IMR-90 (cell line): ENCODE measurements at regions not wholly inside any gene's neighbourhood (a gene's known extent, or its start where the extent isn't known, plus 50 kb on each side); places are given as distances from the start of the nearest gene placed in this dataset.

Source experiments
- ATAC-seq: fragments of 200-7000 bp; cut with Tn5 transposase; 2 replicates; pipeline ENCODE4 v1.9.1; 2020; ENCODE audit warnings: low read depth, mild to moderate bottlenecking, moderate library complexity
- BruUV-seq: library from RNA; stranded (reverse); fragments of 400-500 nt; replicated peaks from 2 replicates; lab custom pipeline; 2021; lab: Mats Ljungman, UMichigan
- CTCF ChIA-PET: fragments of 300-600 bp; formaldehyde crosslinking; extraction: SDS; loops from one replicate; lab custom pipeline; 2021; ENCODE audit warnings: antibody characterized with exemption; lab: Yijun Ruan, JAX
- POLR2A ChIA-PET: fragments of 300-600 bp; sonication (Branson Sonifier 250); formaldehyde crosslinking; loops from one replicate; lab custom pipeline; 2022; ENCODE audit warnings: antibody characterized with exemption; ENCODE audit not compliant: unreplicated experiment; lab: Charles Lee
- DNase-seq: peaks from one replicate; pipeline ENCODE4 v3.0.0; 2013
- H2AFZ ChIP-seq: replicated peaks from 2 replicates; pipeline ENCODE3; 2013; ENCODE audit warnings: low read length, mild to moderate bottlenecking; ENCODE audit not compliant: poor library complexity
- H2AK5ac ChIP-seq: 2 replicates; pipeline ENCODE4 v1.6.1; 2013; ENCODE audit warnings: low read depth, low read length, inconsistent platforms
- H2AK9ac ChIP-seq: replicated peaks from 2 replicates; pipeline ENCODE3; 2013; ENCODE audit warnings: mild to moderate bottlenecking, low read depth, low read length, moderate library complexity; ENCODE audit not compliant: poor library complexity
- H2BK120ac ChIP-seq: 2 replicates; pipeline ENCODE4 v1.6.1; 2013; ENCODE audit warnings: low read depth, low read length, inconsistent platforms
- H2BK15ac ChIP-seq: 3 replicates; pipeline ENCODE4 v1.6.1; 2013; ENCODE audit warnings: low read depth, low read length, inconsistent platforms
- H2BK20ac ChIP-seq: 2 replicates; pipeline ENCODE4 v1.6.1; 2013; ENCODE audit warnings: low read depth, mild to moderate bottlenecking, inconsistent platforms, low read length, moderate library complexity
- H2BK5ac ChIP-seq: 2 replicates; pipeline ENCODE4 v1.6.1; 2013; ENCODE audit warnings: mild to moderate bottlenecking, low read depth, low read length, inconsistent platforms; ENCODE audit not compliant: poor library complexity, severe bottlenecking
- H3K14ac ChIP-seq: replicated peaks from 2 replicates; pipeline ENCODE4 v1.6.1; 2013; ENCODE audit warnings: low read depth, low read length, inconsistent platforms
- H3K18ac ChIP-seq: 2 replicates; pipeline ENCODE4 v1.6.1; 2013; ENCODE audit warnings: low read depth, low read length, control low read depth
- H3K23ac ChIP-seq: 2 replicates; pipeline ENCODE4 v1.6.1; 2013; ENCODE audit warnings: low read depth, low read length, inconsistent platforms
- H3K27ac ChIP-seq: 2 replicates; pipeline ENCODE4 v1.5.1; 2013; ENCODE audit warnings: mild to moderate bottlenecking, control low read depth, low read length; ENCODE audit not compliant: insufficient read depth
- H3K27me3 ChIP-seq: 2 replicates; pipeline ENCODE4 v1.6.1; 2013; ENCODE audit warnings: low read length; ENCODE audit not compliant: control insufficient read depth, insufficient read depth
- H3K36me3 ChIP-seq: 2 replicates; pipeline ENCODE4 v1.6.1; 2013; ENCODE audit warnings: low read length, mixed read lengths; ENCODE audit not compliant: control insufficient read depth, insufficient read depth
- H3K4ac ChIP-seq: 2 replicates; pipeline ENCODE4 v1.6.1; 2013; ENCODE audit warnings: low read depth, low read length, inconsistent platforms
- H3K4me1 ChIP-seq: 2 replicates; pipeline ENCODE4 v1.6.1; 2013; ENCODE audit warnings: low read length, mixed read lengths; ENCODE audit not compliant: control insufficient read depth, insufficient read depth
- H3K4me2 ChIP-seq: 2 replicates; pipeline ENCODE4 v1.6.1; 2013; ENCODE audit warnings: low read depth, mild to moderate bottlenecking, control low read depth, low read length, moderate library complexity
- H3K4me3 ChIP-seq: 2 replicates; pipeline ENCODE4 v1.5.1; 2013; ENCODE audit warnings: low read depth, mild to moderate bottlenecking, control low read depth, low read length, moderate library complexity; ENCODE audit not compliant: insufficient read depth
- H3K56ac ChIP-seq: 2 replicates; pipeline ENCODE4 v1.6.1; 2013; ENCODE audit warnings: low read length, inconsistent platforms; ENCODE audit not compliant: insufficient read depth; ENCODE audit errors: extremely low read depth
- H3K79me1 ChIP-seq, 2 experiments: 2 replicates each; pipeline ENCODE4 v1.6.1; 2013; ENCODE audit warnings: low read length in 2 of 2, inconsistent platforms in 1 of 2, low read depth in 1 of 2
- H3K9ac ChIP-seq: 2 replicates; pipeline ENCODE4 v1.6.1; 2013; ENCODE audit warnings: low read depth, low read length, control low read depth
- H3K9me1 ChIP-seq: 2 replicates; pipeline ENCODE4 v1.6.1; 2013; ENCODE audit warnings: low read length, inconsistent platforms; ENCODE audit not compliant: insufficient read depth
- H3K9me3 ChIP-seq: 2 replicates; pipeline ENCODE4 v1.6.1; 2013; ENCODE audit warnings: low read length; ENCODE audit not compliant: control insufficient read depth, insufficient read depth
- H4K20me1 ChIP-seq: 2 replicates; pipeline ENCODE4 v1.6.1; 2013; ENCODE audit warnings: low read length, inconsistent platforms; ENCODE audit not compliant: insufficient read depth
- H4K5ac ChIP-seq: 2 replicates; pipeline ENCODE4 v1.6.1; 2013; ENCODE audit warnings: mild to moderate bottlenecking, low read depth, low read length, control low read depth
- H4K8ac ChIP-seq, 2 experiments: 2 replicates each; pipeline ENCODE4 v1.6.1; 2013; ENCODE audit warnings: low read depth in 2 of 2, low read length in 2 of 2, control low read depth in 1 of 2, inconsistent platforms in 1 of 2
- H4K91ac ChIP-seq: 2 replicates; pipeline ENCODE4 v1.6.1; 2013; ENCODE audit warnings: low read depth, low read length, inconsistent platforms; ENCODE audit not compliant: insufficient read depth
- BHLHE40 ChIP-seq: fragments of 150-350 bp; IDR thresholded peaks from 2 replicates; pipeline ENCODE4 v1.6.1; 2016; ENCODE audit warnings: mild to moderate bottlenecking, low read depth, low read length
- CEBPB ChIP-seq: IDR thresholded peaks from 2 replicates; pipeline ENCODE4 v1.6.1; 2012; ENCODE audit warnings: low read depth, low read length, improper control_type of control experiment
- CHD1 ChIP-seq: IDR thresholded peaks from 2 replicates; pipeline ENCODE4 v1.6.1; 2012; ENCODE audit warnings: low read depth, low read length, improper control_type of control experiment
- FOS ChIP-seq: fragments of 150-350 bp; IDR thresholded peaks from 2 replicates; pipeline ENCODE4 v1.6.1; 2016; ENCODE audit warnings: low read depth, low read length
- MAZ ChIP-seq: IDR thresholded peaks from 2 replicates; pipeline ENCODE4 v1.6.1; 2012; ENCODE audit warnings: low read depth, mild to moderate bottlenecking, low read length, improper control_type of control experiment, moderate library complexity, borderline replicate concordance
- MXI1 ChIP-seq: IDR thresholded peaks from 2 replicates; pipeline ENCODE4 v1.6.1; 2012; ENCODE audit warnings: low read depth, mild to moderate bottlenecking, low read length, moderate library complexity, borderline replicate concordance
- POLR2A ChIP-seq: IDR thresholded peaks from 2 replicates; pipeline ENCODE4 v1.6.1; 2012; ENCODE audit warnings: mild to moderate bottlenecking, low read depth, low read length
- RCOR1 ChIP-seq: IDR thresholded peaks from 2 replicates; pipeline ENCODE4 v1.6.1; 2012; ENCODE audit warnings: mild to moderate bottlenecking, low read length, improper control_type of control experiment; ENCODE audit not compliant: insufficient replicate concordance
- RFX5 ChIP-seq: IDR thresholded peaks from 2 replicates; pipeline ENCODE4 v1.8.0; 2012; ENCODE audit warnings: low read depth, mild to moderate bottlenecking, low read length, moderate library complexity
- SMC3 ChIP-seq: fragments of 150-350 bp; IDR thresholded peaks from 2 replicates; pipeline ENCODE4 v1.6.1; 2016; ENCODE audit warnings: low read depth, mild to moderate bottlenecking, antibody characterized with exemption, low read length, moderate library complexity
- WGBS, 2 experiments: methylation state at CpG; one replicate each; pipeline versions ENCODE4 v1.1.5 to v1.1.7; 2013; ENCODE audit warnings: missing lambda C conversion rate in 2 of 2; ENCODE audit not compliant: insufficient read length in 1 of 2; ENCODE audit errors: extremely low coverage in 2 of 2; 5-methylcytosine and 5-hydroxymethylcytosine counted together
- dilution Hi-C: fragments of 300-500 bp; cut with HindIII; formaldehyde crosslinking; loops from one replicate; pipeline ENCODE4 v1.14.3; 2018; ENCODE audit warnings: low sequenced_read_pairs; ENCODE audit not compliant: unreplicated experiment
- in situ Hi-C: fragments of 300-500 bp; cut with MboI; formaldehyde crosslinking; loops from 3 replicates; pipeline ENCODE4 v1.14.3; 2019; ENCODE audit warnings: low sequenced_read_pairs, inconsistent platforms, mixed read lengths
- intact Hi-C: fragments of 100-400 bp; cut with micrococcal nuclease; formaldehyde crosslinking; loops from 2 replicates; pipeline ENCODE4 v1.10.0; 2022
- TF ChIP-seq, protein P1 (sequence below): fragments of 150-350 bp; IDR thresholded peaks from 2 replicates; pipeline ENCODE4 v1.6.1; 2016; ENCODE audit warnings: low read depth, mild to moderate bottlenecking, low read length, moderate library complexity, borderline replicate concordance
- TF ChIP-seq, protein P2 (sequence below): conservative IDR thresholded peaks from 2 replicates; pipeline ENCODE4 v1.5.1; 2012; ENCODE audit warnings: mild to moderate bottlenecking, low read depth, low read length, improper control_type of control experiment
- TF ChIP-seq, protein P3 (sequence below): fragments of 150-350 bp; IDR thresholded peaks from 2 replicates; pipeline ENCODE4 v1.6.1; 2017; ENCODE audit warnings: mild to moderate bottlenecking, antibody characterized with exemption, low read length, low read depth

DNA sequence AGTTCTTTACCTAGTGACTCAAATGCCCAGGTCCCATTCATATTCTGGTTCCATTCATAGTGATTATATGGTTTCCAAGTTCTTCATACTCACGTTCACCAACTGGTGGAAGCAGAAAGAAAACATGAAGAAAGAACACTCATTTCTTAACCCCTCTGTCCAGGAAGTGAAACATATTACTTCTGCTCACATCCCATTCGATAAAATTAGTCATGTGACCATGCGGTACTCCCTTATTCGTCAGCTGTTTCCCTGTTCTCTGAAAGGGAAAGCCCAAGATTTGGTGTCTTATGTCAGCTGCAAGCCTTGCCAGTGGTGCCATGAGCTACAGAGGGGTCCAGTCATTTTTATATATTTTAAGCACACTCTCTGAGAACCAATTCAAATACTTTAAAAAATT lies 387.0 kb upstream of the DMAC1 start:
- CTCF ChIA-PET, result no interaction called here
- Histone ChIP-seq H3K9me3 (peaks cover 17% of the 10 kb centered on the region), H3K9me1 (no peaks in the 10 kb centered on the region), H3K14ac (no peak overlapping the region), H2AK9ac (no peak overlapping the region), H3K4me2 (no peak overlapping the region), H4K91ac (no peak overlapping the region), H4K5ac (no peak overlapping the region), H3K56ac (no peak overlapping the region), H2AFZ (no peak overlapping the region), H2BK5ac (no peak overlapping the region), H3K79me1 (no peaks in the 10 kb centered on the region), H3K27me3 (no peaks in the 10 kb centered on the region), H3K27ac (no peak overlapping the region), H2BK20ac (no peak overlapping the region), H3K23ac (no peak overlapping the region), H2BK15ac (no peak overlapping the region), H2BK120ac (no peak overlapping the region), H4K20me1 (no peaks in the 10 kb centered on the region), H3K4me3 (no peak overlapping the region), H4K8ac (no peak overlapping the region), H3K36me3 (no peaks in the 10 kb centered on the region), H3K4ac (no peak overlapping the region), H3K4me1 (no peaks in the 10 kb centered on the region), H2AK5ac (no peak overlapping the region), H3K18ac (no peak overlapping the region), H3K9ac (no peak overlapping the region)
- no CpG with 5 or more reads among the region's 4 CpGs for WGBS, 2 experiments
- BruUV-seq, result no TSS peak
- no peak for TF ChIP-seq MAZ
- TF ChIP-seq RFX5, result no peak
- TF ChIP-seq, protein P1, sequence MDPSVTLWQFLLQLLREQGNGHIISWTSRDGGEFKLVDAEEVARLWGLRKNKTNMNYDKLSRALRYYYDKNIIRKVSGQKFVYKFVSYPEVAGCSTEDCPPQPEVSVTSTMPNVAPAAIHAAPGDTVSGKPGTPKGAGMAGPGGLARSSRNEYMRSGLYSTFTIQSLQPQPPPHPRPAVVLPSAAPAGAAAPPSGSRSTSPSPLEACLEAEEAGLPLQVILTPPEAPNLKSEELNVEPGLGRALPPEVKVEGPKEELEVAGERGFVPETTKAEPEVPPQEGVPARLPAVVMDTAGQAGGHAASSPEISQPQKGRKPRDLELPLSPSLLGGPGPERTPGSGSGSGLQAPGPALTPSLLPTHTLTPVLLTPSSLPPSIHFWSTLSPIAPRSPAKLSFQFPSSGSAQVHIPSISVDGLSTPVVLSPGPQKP, result no peak
- TF ChIP-seq SMC3, result no peak
- TF ChIP-seq, protein P2, sequence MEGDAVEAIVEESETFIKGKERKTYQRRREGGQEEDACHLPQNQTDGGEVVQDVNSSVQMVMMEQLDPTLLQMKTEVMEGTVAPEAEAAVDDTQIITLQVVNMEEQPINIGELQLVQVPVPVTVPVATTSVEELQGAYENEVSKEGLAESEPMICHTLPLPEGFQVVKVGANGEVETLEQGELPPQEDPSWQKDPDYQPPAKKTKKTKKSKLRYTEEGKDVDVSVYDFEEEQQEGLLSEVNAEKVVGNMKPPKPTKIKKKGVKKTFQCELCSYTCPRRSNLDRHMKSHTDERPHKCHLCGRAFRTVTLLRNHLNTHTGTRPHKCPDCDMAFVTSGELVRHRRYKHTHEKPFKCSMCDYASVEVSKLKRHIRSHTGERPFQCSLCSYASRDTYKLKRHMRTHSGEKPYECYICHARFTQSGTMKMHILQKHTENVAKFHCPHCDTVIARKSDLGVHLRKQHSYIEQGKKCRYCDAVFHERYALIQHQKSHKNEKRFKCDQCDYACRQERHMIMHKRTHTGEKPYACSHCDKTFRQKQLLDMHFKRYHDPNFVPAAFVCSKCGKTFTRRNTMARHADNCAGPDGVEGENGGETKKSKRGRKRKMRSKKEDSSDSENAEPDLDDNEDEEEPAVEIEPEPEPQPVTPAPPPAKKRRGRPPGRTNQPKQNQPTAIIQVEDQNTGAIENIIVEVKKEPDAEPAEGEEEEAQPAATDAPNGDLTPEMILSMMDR, result no peak
- no peak for TF ChIP-seq POLR2A
- TF ChIP-seq CHD1, result no peak
- no peak for TF ChIP-seq CEBPB
- TF ChIP-seq FOS, result no peak
- TF ChIP-seq, protein P3, sequence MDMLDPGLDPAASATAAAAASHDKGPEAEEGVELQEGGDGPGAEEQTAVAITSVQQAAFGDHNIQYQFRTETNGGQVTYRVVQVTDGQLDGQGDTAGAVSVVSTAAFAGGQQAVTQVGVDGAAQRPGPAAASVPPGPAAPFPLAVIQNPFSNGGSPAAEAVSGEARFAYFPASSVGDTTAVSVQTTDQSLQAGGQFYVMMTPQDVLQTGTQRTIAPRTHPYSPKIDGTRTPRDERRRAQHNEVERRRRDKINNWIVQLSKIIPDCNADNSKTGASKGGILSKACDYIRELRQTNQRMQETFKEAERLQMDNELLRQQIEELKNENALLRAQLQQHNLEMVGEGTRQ, result no peak
- TF ChIP-seq BHLHE40, result no peak
- TF ChIP-seq MXI1, result no peak
- TF ChIP-seq RCOR1, result no peak
- intact Hi-C loops, result no loop called here
- no peak for DNase-seq
- POLR2A ChIA-PET, result no interaction called here
- dilution Hi-C loops, result no loop called here
- ATAC-seq, result no peak
- in situ Hi-C loops, result no loop called here
